HG02884 (cell line): ENCODE measurements at regions not wholly inside any gene's neighbourhood (a gene's known extent, or its start where the extent isn't known, plus 50 kb on each side); places are given as distances from the start of the nearest gene placed in this dataset.

ENCODE experiments used
- ATAC-seq: cut with Tn5 transposase; IDR thresholded peaks from one replicate; pipeline ENCODE4 v1.9.1; 2021; ENCODE audit warnings: mild to moderate bottlenecking, moderate library complexity; ENCODE audit not compliant: unreplicated experiment

- ATAC-seq = no peak
Observed at GRCh38 chr14:32019276-32019675, 57.8 kb upstream of the ARHGAP5 start.

DNA sequence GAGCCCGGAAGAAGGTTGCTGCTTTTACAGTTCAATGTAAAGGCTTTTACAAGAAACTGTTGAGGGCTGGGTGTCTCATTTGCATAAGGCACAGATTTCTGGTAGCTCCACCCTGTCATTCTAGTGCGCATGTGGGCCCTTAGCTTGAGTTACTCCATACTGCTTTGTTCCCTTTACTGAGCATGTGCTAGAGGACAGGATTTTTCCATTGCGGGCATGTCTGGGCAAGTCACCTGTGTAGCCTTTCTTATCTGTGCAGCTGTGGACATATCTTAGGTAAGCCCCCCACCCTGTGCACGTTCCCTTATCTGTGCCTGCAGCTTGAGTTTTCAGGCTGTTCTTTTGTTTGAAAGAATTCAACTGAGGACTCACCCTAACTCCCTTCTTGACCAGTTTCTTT lies 56.2 kb upstream of the ARHGAP5 start:
- ATAC-seq = no peak

DNA sequence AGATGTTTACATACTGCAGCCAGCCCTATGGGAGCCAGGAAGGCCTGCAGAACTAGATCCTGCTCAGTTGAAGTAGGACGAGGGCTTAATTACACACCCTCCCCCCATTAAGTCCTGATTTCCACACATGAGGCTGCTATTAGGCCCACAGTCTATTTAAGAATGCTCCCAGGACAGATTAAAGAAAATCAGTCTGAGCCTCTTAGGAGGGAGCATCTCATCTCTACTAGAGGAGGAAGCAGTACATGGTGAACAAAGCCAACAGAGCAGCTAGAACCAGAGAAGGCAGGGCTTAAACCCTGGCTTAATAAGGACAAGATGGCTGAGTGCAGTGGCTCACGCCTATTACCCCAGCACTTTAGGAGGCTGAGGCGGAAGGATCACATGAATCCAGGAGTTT lies 55.8 kb upstream of the ARHGAP5 start:
- no peak for ATAC-seq

- ATAC-seq = no peak
Observed at GRCh38 chr14:32022525-32022924, 54.6 kb upstream of the ARHGAP5 start.

DNA sequence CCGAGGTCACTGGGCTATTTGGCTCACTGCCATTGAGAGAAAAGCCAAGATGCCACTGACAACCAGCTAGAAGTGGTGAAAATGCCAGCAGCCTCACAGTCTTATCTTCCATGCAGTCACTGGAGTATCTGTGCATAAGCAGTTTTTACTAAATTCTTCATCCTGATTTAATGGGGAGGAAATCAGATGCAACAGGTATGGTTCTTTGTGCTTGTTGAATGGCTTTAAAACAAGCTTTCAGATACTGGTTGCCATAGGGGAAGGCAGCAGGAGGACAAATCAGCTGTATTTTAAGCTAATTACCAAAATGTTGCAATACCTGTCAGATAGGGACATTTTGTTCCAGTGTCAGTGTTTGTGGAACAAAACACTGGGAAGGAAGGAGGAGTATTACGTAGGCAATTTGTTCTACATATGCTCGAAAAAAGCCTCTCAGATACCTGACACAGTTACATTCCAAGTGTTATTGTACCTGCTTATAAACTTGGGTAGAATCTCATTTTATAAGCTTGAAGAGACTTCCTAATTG lies 54.1 kb upstream of the ARHGAP5 start:
- ATAC-seq = no peak

DNA sequence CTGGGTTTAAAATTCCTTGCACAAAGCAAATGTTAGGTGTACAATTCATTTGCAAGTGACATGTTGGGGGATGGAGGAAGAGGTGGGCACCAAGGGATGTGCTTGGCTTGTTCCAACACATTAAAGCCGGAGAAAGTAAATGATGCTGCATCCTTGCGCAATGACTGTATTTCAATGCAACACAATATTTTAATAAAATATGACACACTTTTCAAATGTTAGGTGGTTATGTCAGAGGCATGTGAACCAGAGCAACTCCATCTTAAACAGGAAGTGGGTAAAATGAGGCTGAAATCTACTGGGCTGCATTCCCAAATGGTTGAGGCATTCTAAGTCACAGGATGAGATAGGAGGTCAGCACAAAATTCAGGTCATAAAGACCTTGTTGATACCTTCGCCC lies 53.6 kb upstream of the ARHGAP5 start:
- ATAC-seq = no peak

- ATAC-seq = no peak
Observed at GRCh38 chr14:32027255-32027939, 49.7 kb upstream of the ARHGAP5 start.
